DND-41 (cell line): ENCODE measurements at regions not wholly inside any gene's neighbourhood (a gene's known extent, or its start where the extent isn't known, plus 50 kb on each side); places are given as distances from the start of the nearest gene placed in this dataset.

ENCODE experiments used
- EZH2 ChIP-seq: IDR thresholded peaks from 3 replicates; pipeline ENCODE4 v1.6.1; 2012; ENCODE audit warnings: borderline replicate concordance, low read depth, mild to moderate bottlenecking, moderate library complexity, low read length, inconsistent platforms; ENCODE audit not compliant: severe bottlenecking
- TF ChIP-seq, protein P1 (sequence below): IDR thresholded peaks from 2 replicates; pipeline ENCODE4 v1.5.1; 2012; ENCODE audit warnings: borderline replicate concordance, low read length, moderate library complexity, mild to moderate bottlenecking; ENCODE audit not compliant: poor library complexity, severe bottlenecking; ENCODE audit errors: extremely low read depth

DNA sequence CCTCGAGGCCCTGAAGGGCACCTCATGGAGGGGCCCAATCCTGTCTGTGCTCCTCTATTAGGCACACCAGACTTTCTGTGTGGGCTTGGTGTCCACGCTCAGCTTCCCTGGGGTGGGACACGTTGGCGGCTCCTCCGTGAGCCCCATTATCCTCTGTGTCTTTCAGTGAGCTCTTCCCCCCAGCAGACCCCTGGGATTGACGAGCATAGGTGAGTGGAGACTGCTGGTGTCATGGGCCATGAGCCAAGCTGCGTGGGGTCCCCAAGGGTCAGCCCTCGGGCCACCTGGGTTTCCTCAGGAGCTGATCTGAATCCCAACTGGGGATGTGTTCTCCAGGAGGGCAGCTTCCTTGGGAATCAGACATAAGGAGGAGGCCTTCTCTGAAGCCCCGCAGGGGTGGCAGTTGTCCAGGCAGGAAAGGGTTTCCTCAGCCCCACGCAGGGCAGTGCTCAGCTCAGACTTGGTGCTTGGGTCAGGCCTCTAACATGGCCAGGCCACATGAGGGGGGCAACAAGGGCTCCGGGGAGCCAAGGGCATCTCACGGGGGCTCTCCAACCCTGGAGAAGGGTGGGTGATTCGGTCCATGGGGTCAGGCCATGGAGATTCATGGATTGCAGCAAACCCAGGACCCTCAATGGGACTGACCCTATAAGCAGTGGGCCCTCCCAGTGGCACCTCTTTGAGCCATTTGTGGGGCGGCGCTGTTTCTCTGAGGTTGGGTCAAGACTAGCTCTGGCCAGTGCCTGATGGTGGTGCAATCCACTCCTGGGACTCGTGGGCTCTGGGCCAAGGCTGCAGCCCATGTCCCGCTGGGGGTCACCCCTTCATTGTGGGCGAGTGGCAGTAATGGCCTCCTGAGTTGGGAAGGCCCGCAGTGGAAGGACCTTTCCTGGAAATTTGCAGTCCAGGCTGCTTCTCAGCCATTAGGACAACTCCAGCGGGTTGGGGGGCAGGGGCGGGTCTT is 222.5 kb downstream of the SNRPN start:
- TF ChIP-seq, protein P1, sequence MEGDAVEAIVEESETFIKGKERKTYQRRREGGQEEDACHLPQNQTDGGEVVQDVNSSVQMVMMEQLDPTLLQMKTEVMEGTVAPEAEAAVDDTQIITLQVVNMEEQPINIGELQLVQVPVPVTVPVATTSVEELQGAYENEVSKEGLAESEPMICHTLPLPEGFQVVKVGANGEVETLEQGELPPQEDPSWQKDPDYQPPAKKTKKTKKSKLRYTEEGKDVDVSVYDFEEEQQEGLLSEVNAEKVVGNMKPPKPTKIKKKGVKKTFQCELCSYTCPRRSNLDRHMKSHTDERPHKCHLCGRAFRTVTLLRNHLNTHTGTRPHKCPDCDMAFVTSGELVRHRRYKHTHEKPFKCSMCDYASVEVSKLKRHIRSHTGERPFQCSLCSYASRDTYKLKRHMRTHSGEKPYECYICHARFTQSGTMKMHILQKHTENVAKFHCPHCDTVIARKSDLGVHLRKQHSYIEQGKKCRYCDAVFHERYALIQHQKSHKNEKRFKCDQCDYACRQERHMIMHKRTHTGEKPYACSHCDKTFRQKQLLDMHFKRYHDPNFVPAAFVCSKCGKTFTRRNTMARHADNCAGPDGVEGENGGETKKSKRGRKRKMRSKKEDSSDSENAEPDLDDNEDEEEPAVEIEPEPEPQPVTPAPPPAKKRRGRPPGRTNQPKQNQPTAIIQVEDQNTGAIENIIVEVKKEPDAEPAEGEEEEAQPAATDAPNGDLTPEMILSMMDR: no peak
- no peak for TF ChIP-seq EZH2
